IMR-90 (cell line): ENCODE measurements at regions not wholly inside any gene's neighbourhood (a gene's known extent, or its start where the extent isn't known, plus 50 kb on each side); places are given as distances from the start of the nearest gene placed in this dataset.

Experiments used
- ATAC-seq: fragments of 200-7000 bp; cut with Tn5 transposase; 2 replicates; pipeline ENCODE4 v1.9.1; 2020; ENCODE audit warnings: low read depth, mild to moderate bottlenecking, moderate library complexity
- BruUV-seq: library from RNA; stranded (reverse); fragments of 400-500 nt; replicated peaks from 2 replicates; lab custom pipeline; 2021; lab: Mats Ljungman, UMichigan
- CTCF ChIA-PET: fragments of 300-600 bp; formaldehyde crosslinking; extraction: SDS; loops from one replicate; lab custom pipeline; 2021; ENCODE audit warnings: antibody characterized with exemption; lab: Yijun Ruan, JAX
- POLR2A ChIA-PET: fragments of 300-600 bp; sonication (Branson Sonifier 250); formaldehyde crosslinking; loops from one replicate; lab custom pipeline; 2022; ENCODE audit warnings: antibody characterized with exemption; ENCODE audit not compliant: unreplicated experiment; lab: Charles Lee
- DNase-seq: peaks from one replicate; pipeline ENCODE4 v3.0.0; 2013
- H2AFZ ChIP-seq: replicated peaks from 2 replicates; pipeline ENCODE3; 2013; ENCODE audit warnings: low read length, mild to moderate bottlenecking; ENCODE audit not compliant: poor library complexity
- H2AK5ac ChIP-seq: 2 replicates; pipeline ENCODE4 v1.6.1; 2013; ENCODE audit warnings: low read depth, low read length, inconsistent platforms
- H2AK9ac ChIP-seq: replicated peaks from 2 replicates; pipeline ENCODE3; 2013; ENCODE audit warnings: mild to moderate bottlenecking, low read depth, low read length, moderate library complexity; ENCODE audit not compliant: poor library complexity
- H2BK120ac ChIP-seq: 2 replicates; pipeline ENCODE4 v1.6.1; 2013; ENCODE audit warnings: low read depth, low read length, inconsistent platforms
- H2BK15ac ChIP-seq: 3 replicates; pipeline ENCODE4 v1.6.1; 2013; ENCODE audit warnings: low read depth, low read length, inconsistent platforms
- H2BK20ac ChIP-seq: 2 replicates; pipeline ENCODE4 v1.6.1; 2013; ENCODE audit warnings: low read depth, mild to moderate bottlenecking, inconsistent platforms, low read length, moderate library complexity
- H2BK5ac ChIP-seq: 2 replicates; pipeline ENCODE4 v1.6.1; 2013; ENCODE audit warnings: mild to moderate bottlenecking, low read depth, low read length, inconsistent platforms; ENCODE audit not compliant: poor library complexity, severe bottlenecking
- H3K14ac ChIP-seq: replicated peaks from 2 replicates; pipeline ENCODE4 v1.6.1; 2013; ENCODE audit warnings: low read depth, low read length, inconsistent platforms
- H3K18ac ChIP-seq: 2 replicates; pipeline ENCODE4 v1.6.1; 2013; ENCODE audit warnings: low read depth, low read length, control low read depth
- H3K23ac ChIP-seq: 2 replicates; pipeline ENCODE4 v1.6.1; 2013; ENCODE audit warnings: low read depth, low read length, inconsistent platforms
- H3K27ac ChIP-seq: 2 replicates; pipeline ENCODE4 v1.5.1; 2013; ENCODE audit warnings: mild to moderate bottlenecking, control low read depth, low read length; ENCODE audit not compliant: insufficient read depth
- H3K27me3 ChIP-seq: 2 replicates; pipeline ENCODE4 v1.6.1; 2013; ENCODE audit warnings: low read length; ENCODE audit not compliant: control insufficient read depth, insufficient read depth
- H3K36me3 ChIP-seq: 2 replicates; pipeline ENCODE4 v1.6.1; 2013; ENCODE audit warnings: low read length, mixed read lengths; ENCODE audit not compliant: control insufficient read depth, insufficient read depth
- H3K4ac ChIP-seq: 2 replicates; pipeline ENCODE4 v1.6.1; 2013; ENCODE audit warnings: low read depth, low read length, inconsistent platforms
- H3K4me1 ChIP-seq: 2 replicates; pipeline ENCODE4 v1.6.1; 2013; ENCODE audit warnings: low read length, mixed read lengths; ENCODE audit not compliant: control insufficient read depth, insufficient read depth
- H3K4me2 ChIP-seq: 2 replicates; pipeline ENCODE4 v1.6.1; 2013; ENCODE audit warnings: low read depth, mild to moderate bottlenecking, control low read depth, low read length, moderate library complexity
- H3K4me3 ChIP-seq: 2 replicates; pipeline ENCODE4 v1.5.1; 2013; ENCODE audit warnings: low read depth, mild to moderate bottlenecking, control low read depth, low read length, moderate library complexity; ENCODE audit not compliant: insufficient read depth
- H3K56ac ChIP-seq: 2 replicates; pipeline ENCODE4 v1.6.1; 2013; ENCODE audit warnings: low read length, inconsistent platforms; ENCODE audit not compliant: insufficient read depth; ENCODE audit errors: extremely low read depth
- H3K79me1 ChIP-seq, 2 experiments: 2 replicates each; pipeline ENCODE4 v1.6.1; 2013; ENCODE audit warnings: low read length in 2 of 2, inconsistent platforms in 1 of 2, low read depth in 1 of 2
- H3K9ac ChIP-seq: 2 replicates; pipeline ENCODE4 v1.6.1; 2013; ENCODE audit warnings: low read depth, low read length, control low read depth
- H3K9me1 ChIP-seq: 2 replicates; pipeline ENCODE4 v1.6.1; 2013; ENCODE audit warnings: low read length, inconsistent platforms; ENCODE audit not compliant: insufficient read depth
- H3K9me3 ChIP-seq: 2 replicates; pipeline ENCODE4 v1.6.1; 2013; ENCODE audit warnings: low read length; ENCODE audit not compliant: control insufficient read depth, insufficient read depth
- H4K20me1 ChIP-seq: 2 replicates; pipeline ENCODE4 v1.6.1; 2013; ENCODE audit warnings: low read length, inconsistent platforms; ENCODE audit not compliant: insufficient read depth
- H4K5ac ChIP-seq: 2 replicates; pipeline ENCODE4 v1.6.1; 2013; ENCODE audit warnings: mild to moderate bottlenecking, low read depth, low read length, control low read depth
- H4K8ac ChIP-seq, 2 experiments: 2 replicates each; pipeline ENCODE4 v1.6.1; 2013; ENCODE audit warnings: low read depth in 2 of 2, low read length in 2 of 2, control low read depth in 1 of 2, inconsistent platforms in 1 of 2
- H4K91ac ChIP-seq: 2 replicates; pipeline ENCODE4 v1.6.1; 2013; ENCODE audit warnings: low read depth, low read length, inconsistent platforms; ENCODE audit not compliant: insufficient read depth
- BHLHE40 ChIP-seq: fragments of 150-350 bp; IDR thresholded peaks from 2 replicates; pipeline ENCODE4 v1.6.1; 2016; ENCODE audit warnings: mild to moderate bottlenecking, low read depth, low read length
- CEBPB ChIP-seq: IDR thresholded peaks from 2 replicates; pipeline ENCODE4 v1.6.1; 2012; ENCODE audit warnings: low read depth, low read length, improper control_type of control experiment
- CHD1 ChIP-seq: IDR thresholded peaks from 2 replicates; pipeline ENCODE4 v1.6.1; 2012; ENCODE audit warnings: low read depth, low read length, improper control_type of control experiment
- CTCF ChIP-seq: conservative IDR thresholded peaks from 2 replicates; pipeline ENCODE4 v1.5.1; 2012; ENCODE audit warnings: mild to moderate bottlenecking, low read depth, low read length, improper control_type of control experiment
- FOS ChIP-seq: fragments of 150-350 bp; IDR thresholded peaks from 2 replicates; pipeline ENCODE4 v1.6.1; 2016; ENCODE audit warnings: low read depth, low read length
- MAFK ChIP-seq: IDR thresholded peaks from 2 replicates; pipeline ENCODE4 v1.6.1; 2012; ENCODE audit warnings: low read depth, low read length, improper control_type of control experiment
- MAZ ChIP-seq: IDR thresholded peaks from 2 replicates; pipeline ENCODE4 v1.6.1; 2012; ENCODE audit warnings: low read depth, mild to moderate bottlenecking, low read length, improper control_type of control experiment, moderate library complexity, borderline replicate concordance
- MXI1 ChIP-seq: IDR thresholded peaks from 2 replicates; pipeline ENCODE4 v1.6.1; 2012; ENCODE audit warnings: low read depth, mild to moderate bottlenecking, low read length, moderate library complexity, borderline replicate concordance
- NFE2L2 ChIP-seq: fragments of 150-350 bp; IDR thresholded peaks from 2 replicates; pipeline ENCODE4 v1.6.1; 2016; ENCODE audit warnings: low read depth, mild to moderate bottlenecking, low read length
- RAD21 ChIP-seq: IDR thresholded peaks from 2 replicates; pipeline ENCODE4 v1.6.1; 2012; ENCODE audit warnings: low read length, improper control_type of control experiment
- RCOR1 ChIP-seq: IDR thresholded peaks from 2 replicates; pipeline ENCODE4 v1.6.1; 2012; ENCODE audit warnings: mild to moderate bottlenecking, low read length, improper control_type of control experiment; ENCODE audit not compliant: insufficient replicate concordance
- RFX5 ChIP-seq: IDR thresholded peaks from 2 replicates; pipeline ENCODE4 v1.8.0; 2012; ENCODE audit warnings: low read depth, mild to moderate bottlenecking, low read length, moderate library complexity
- SMC3 ChIP-seq: fragments of 150-350 bp; IDR thresholded peaks from 2 replicates; pipeline ENCODE4 v1.6.1; 2016; ENCODE audit warnings: low read depth, mild to moderate bottlenecking, antibody characterized with exemption, low read length, moderate library complexity
- USF2 ChIP-seq: fragments of 150-350 bp; IDR thresholded peaks from 2 replicates; pipeline ENCODE4 v1.6.1; 2017; ENCODE audit warnings: mild to moderate bottlenecking, antibody characterized with exemption, low read length, low read depth
- WGBS, 2 experiments: methylation state at CpG; one replicate each; pipeline versions ENCODE4 v1.1.5 to v1.1.7; 2013; ENCODE audit warnings: missing lambda C conversion rate in 2 of 2; ENCODE audit not compliant: insufficient read length in 1 of 2; ENCODE audit errors: extremely low coverage in 2 of 2; 5-methylcytosine and 5-hydroxymethylcytosine counted together
- dilution Hi-C: fragments of 300-500 bp; cut with HindIII; formaldehyde crosslinking; loops from one replicate; pipeline ENCODE4 v1.14.3; 2018; ENCODE audit warnings: low sequenced_read_pairs; ENCODE audit not compliant: unreplicated experiment
- in situ Hi-C: fragments of 300-500 bp; cut with MboI; formaldehyde crosslinking; loops from 3 replicates; pipeline ENCODE4 v1.14.3; 2019; ENCODE audit warnings: low sequenced_read_pairs, inconsistent platforms, mixed read lengths
- intact Hi-C: fragments of 100-400 bp; cut with micrococcal nuclease; formaldehyde crosslinking; loops from 2 replicates; pipeline ENCODE4 v1.10.0; 2022
- TF ChIP-seq, protein P1 (sequence below): fragments of 150-350 bp; IDR thresholded peaks from 2 replicates; pipeline ENCODE4 v1.6.1; 2016; ENCODE audit warnings: low read depth, mild to moderate bottlenecking, low read length, moderate library complexity, borderline replicate concordance

DNA sequence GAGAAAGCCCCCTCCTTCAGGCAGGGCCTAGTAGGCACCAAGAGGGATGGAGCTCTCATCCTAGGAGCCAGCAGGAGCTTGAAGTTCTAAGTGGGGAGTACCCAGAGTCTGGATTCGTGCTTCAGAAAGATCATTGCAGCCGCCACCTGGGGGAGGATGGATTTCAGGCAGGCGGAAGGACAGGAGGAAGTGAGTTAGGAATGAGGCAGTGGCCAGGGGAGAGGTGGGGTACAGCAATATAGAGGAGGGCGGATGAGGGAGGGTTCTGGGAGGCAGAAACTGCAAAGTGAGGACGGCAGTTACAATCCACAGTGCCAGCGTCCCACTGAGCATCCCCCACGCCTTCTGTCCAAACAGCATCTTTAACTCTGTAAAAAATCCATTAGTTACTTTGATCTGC is 65.2 kb upstream of the LINGO1 start:
- Histone ChIP-seq H3K4me2 (no peak overlapping the region), H4K8ac (no peak overlapping the region), H2BK15ac (no peak overlapping the region), H3K9me1 (0 out of 2 replicates have a peak, but pooled peaks cover 2% of the 10 kb centered on the region), H4K5ac (no peak overlapping the region), H3K27ac (no peak overlapping the region), H3K4me3 (no peak overlapping the region), H3K56ac (no peak overlapping the region), H2BK120ac (no peak overlapping the region), H3K4me1 (no peaks in the 10 kb centered on the region), H4K91ac (no peak overlapping the region), H3K9me3 (no peaks in the 10 kb centered on the region), H3K36me3 (no peaks in the 10 kb centered on the region), H2AK9ac (no peak overlapping the region), H2AK5ac (no peak overlapping the region), H3K14ac (no peak overlapping the region), H3K18ac (no peak overlapping the region), H4K20me1 (0 out of 2 replicates have a peak, but pooled peaks cover 3% of the 10 kb centered on the region), H3K4ac (no peak overlapping the region), H2BK5ac (no peak overlapping the region), H3K79me1 (no peaks in the 10 kb centered on the region), H2AFZ (no peak overlapping the region), H2BK20ac (no peak overlapping the region), H3K9ac (no peak overlapping the region), H3K27me3 (peaks cover 35% of the 10 kb centered on the region), H3K23ac (no peak overlapping the region)
- dilution Hi-C loops = no loop called here
- in situ Hi-C loops = no loop called here
- TF ChIP-seq RAD21 (no peak), CEBPB (no peak), MAFK (no peak), RCOR1 (no peak), CHD1 (no peak), FOS (no peak), BHLHE40 (no peak), RFX5 (no peak), MAZ (no peak), USF2 (no peak), NFE2L2 (no peak), MXI1 (no peak), SMC3 (no peak), CTCF (no peak)
- TF ChIP-seq, protein P1, sequence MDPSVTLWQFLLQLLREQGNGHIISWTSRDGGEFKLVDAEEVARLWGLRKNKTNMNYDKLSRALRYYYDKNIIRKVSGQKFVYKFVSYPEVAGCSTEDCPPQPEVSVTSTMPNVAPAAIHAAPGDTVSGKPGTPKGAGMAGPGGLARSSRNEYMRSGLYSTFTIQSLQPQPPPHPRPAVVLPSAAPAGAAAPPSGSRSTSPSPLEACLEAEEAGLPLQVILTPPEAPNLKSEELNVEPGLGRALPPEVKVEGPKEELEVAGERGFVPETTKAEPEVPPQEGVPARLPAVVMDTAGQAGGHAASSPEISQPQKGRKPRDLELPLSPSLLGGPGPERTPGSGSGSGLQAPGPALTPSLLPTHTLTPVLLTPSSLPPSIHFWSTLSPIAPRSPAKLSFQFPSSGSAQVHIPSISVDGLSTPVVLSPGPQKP = no peak
- POLR2A ChIA-PET = no interaction called here
- DNase-seq (no peak), ATAC-seq (no peak)
- CTCF ChIA-PET = no interaction called here
- intact Hi-C loops = no loop called here
- WGBS, 2 experiments = 32% methylated on average over 2 of the region's 7 CpGs; no CpG with 5 or more reads in 1 of the 2 experiments
- no TSS peak for BruUV-seq
